Aorta (tissue), 5 donors: ENCODE measurements at regions not wholly inside any gene's neighbourhood (a gene's known extent, or its start where the extent isn't known, plus 50 kb on each side); places are given as distances from the start of the nearest gene placed in this dataset.

Source experiments
- ATAC-seq: fragments of 200-7000 bp; cut with Tn5 transposase; one replicate; pipeline ENCODE4 v1.9.1; 2022; ENCODE audit warnings: moderate library complexity; ENCODE audit not compliant: low FRiP score
- DNase-seq, 2 donors: peaks; one replicate each; pipeline ENCODE4 v3.0.0-alpha.2; 2020
- H3K27ac ChIP-seq, 2 donors: one replicate each; pipeline ENCODE4 v1.5.1; 2013; ENCODE audit warnings: low read length in 2 of 2, mild to moderate bottlenecking in 2 of 2, moderate library complexity in 2 of 2, control low read depth in 1 of 2, inconsistent platforms in 1 of 2, low read depth in 1 of 2
- H3K27me3 ChIP-seq, 2 donors: one replicate each; pipeline ENCODE4 v1.6.1; 2013; ENCODE audit warnings: control low read depth in 1 of 2, low read length in 1 of 2, mild to moderate bottlenecking in 1 of 2, moderate library complexity in 1 of 2; ENCODE audit not compliant: insufficient read depth in 2 of 2, control insufficient read depth in 1 of 2
- H3K36me3 ChIP-seq, 2 donors: one replicate each; pipeline ENCODE4 v1.6.1; 2013; ENCODE audit warnings: control low read depth in 1 of 2, low read length in 1 of 2, mild to moderate bottlenecking in 1 of 2; ENCODE audit not compliant: insufficient read depth in 2 of 2, control insufficient read depth in 1 of 2
- H3K4me1 ChIP-seq, 2 donors: one replicate each; pipeline ENCODE4 v1.6.1; 2013; ENCODE audit warnings: low read length in 2 of 2, control low read depth in 1 of 2, mild to moderate bottlenecking in 1 of 2, moderate library complexity in 1 of 2; ENCODE audit not compliant: insufficient read depth in 2 of 2, control insufficient read depth in 1 of 2
- H3K4me3 ChIP-seq, 2 donors: one replicate each; pipeline ENCODE4 v1.5.1; 2013; ENCODE audit warnings: low read length in 2 of 2, control low read depth in 1 of 2, mild to moderate bottlenecking in 1 of 2
- H3K9me3 ChIP-seq: one replicate; pipeline ENCODE4 v1.6.1; 2013; ENCODE audit warnings: mild to moderate bottlenecking, low read length; ENCODE audit not compliant: control insufficient read depth
- WGBS, 2 donors: extraction: QIAGEN DNeasy Blood & Tissue Kit; methylation state at CpG; one replicate each; pipeline ENCODE4 v1.1.7; 2013; 5-methylcytosine and 5-hydroxymethylcytosine counted together
- intact Hi-C, 2 donors: fragments of 100-400 bp; cut with DNase I; formaldehyde crosslinking; loops; one replicate each; pipeline versions ENCODE4 v1.14.2 to v1.15.0; 2022
- donor health status: healthy with polysubstance abuse.
- donor health status: Bipolar disorder and iron deficiency.
- donor health status: DM: no; HTN: no; CAD: no.
- donor health status: DM: no; HTN: no; CAD: no.
- donor health status: DM: yes; HTN: yes; CAD: no.

- DNase-seq (no peak), ATAC-seq (no peak)
- no peaks in the 10 kb centered on the region for H3K4me1 ChIP-seq
- no peaks in the 10 kb centered on the region for H3K9me3 ChIP-seq
- H3K36me3 ChIP-seq = no peaks in the 10 kb centered on the region
- no peak overlapping the region for H3K4me3 ChIP-seq
- H3K27ac ChIP-seq = no peak overlapping the region
- 90% methylated on average over 11 of the region's 11 CpGs for WGBS, 2 donors
- H3K27me3 ChIP-seq = no peaks in the 10 kb centered on the region
- intact Hi-C loops = no loop called here
Observed at GRCh38 chr7:131606346-131607290, 50.2 kb upstream of the PODXL start.
